Liver (tissue), 3 donors: ENCODE measurements at regions not wholly inside any gene's neighbourhood (a gene's known extent, or its start where the extent isn't known, plus 50 kb on each side); places are given as distances from the start of the nearest gene placed in this dataset.
A peak's percentile ranks its signal among the peaks of the same experiment; 100 is the strongest.

Source experiments
- CTCF ChIP-seq: fragments of 150-350 bp; IDR thresholded peaks from 2 replicates; pipeline ENCODE4 v1.5.1; 2017; ENCODE audit warnings: improper control_type of control experiment, low read depth, low read length; ENCODE audit not compliant: missing input control
- HNF4G ChIP-seq: IDR thresholded peaks from 2 replicates; pipeline ENCODE4 v1.6.1; 2016; ENCODE audit warnings: antibody characterized with exemption
- MAX ChIP-seq: IDR thresholded peaks from 2 replicates; pipeline ENCODE4 v1.6.1; 2016; ENCODE audit warnings: antibody characterized with exemption
- NR2F2 ChIP-seq: IDR thresholded peaks from 2 replicates; pipeline ENCODE4 v1.6.1; 2016; ENCODE audit warnings: antibody characterized with exemption
- REST ChIP-seq: IDR thresholded peaks from 2 replicates; pipeline ENCODE4 v1.6.1; 2016; ENCODE audit warnings: antibody characterized with exemption, mild to moderate bottlenecking
- TAF1 ChIP-seq: conservative IDR thresholded peaks from 2 replicates; pipeline ENCODE4 v1.6.1; 2016; ENCODE audit warnings: antibody characterized with exemption, mild to moderate bottlenecking
- donor health status: healthy.
- donor health status: healthy.

GRCh38 chr15:70153921-70154717 is 56.4 kb upstream of the TLE3 start:
- TF ChIP-seq MAX (no peak), CTCF (no peak), TAF1 (no peak), HNF4G (no peak), NR2F2 (peak; percentile 90), REST (no peak)
